GM12878 (cell line): ENCODE measurements at regions not wholly inside any gene's neighbourhood (a gene's known extent, or its start where the extent isn't known, plus 50 kb on each side); places are given as distances from the start of the nearest gene placed in this dataset.
"Not testable (repeated sequence)": the region's sequence is repeated elsewhere in the genome, so short reads cannot be mapped to it uniquely, and the experiment has no call there.

Experiments
- ATAC-seq: fragments of 200-7000 bp; cut with Tn5 transposase; 3 replicates; pipeline ENCODE4 v1.9.1; 2020; ENCODE audit warnings: mild to moderate bottlenecking, moderate library complexity
- BruUV-seq: library from RNA; stranded (reverse); fragments of 400-500 nt; replicated peaks from 2 replicates; lab custom pipeline; 2021; lab: Mats Ljungman, UMichigan
- CTCF ChIA-PET: fragments of 300-600 bp; sonication (Branson Sonifier 250); formaldehyde crosslinking; extraction: SDS; loops from one replicate; lab custom pipeline; 2021; ENCODE audit warnings: inconsistent platforms; lab: Yijun Ruan, JAX
- POLR2A ChIA-PET: fragments of 350-600 bp; formaldehyde crosslinking; extraction: SDS; loops from one replicate; lab custom pipeline; 2021; ENCODE audit warnings: inconsistent platforms; lab: Charles Lee
- RAD21 ChIA-PET: fragments of 300-600 bp; sonication (Branson Sonifier 250); formaldehyde crosslinking; loops from one replicate; lab custom pipeline; 2023; ENCODE audit warnings: antibody characterized with exemption; ENCODE audit not compliant: unreplicated experiment; lab: Charles Lee
- SMC1A ChIA-PET: fragments of 300-600 bp; sonication (Branson Sonifier 250); formaldehyde crosslinking; loops from one replicate; lab custom pipeline; 2023; ENCODE audit not compliant: unreplicated experiment, uncharacterized antibody; lab: Charles Lee
- DNase-seq: peaks from one replicate; pipeline ENCODE4 v3.0.0-alpha.2; 2011; ENCODE audit warnings: low read depth, low spot score
- FAIRE-seq: peaks from 3 replicates; lab custom pipeline; 2011; peaks lifted over from hg19 to GRCh38; lab: Jason Lieb, UNC
- H2AFZ ChIP-seq: 2 replicates; pipeline ENCODE4 v1.6.0; 2011; ENCODE audit warnings: low read depth, low read length, control low read depth; ENCODE audit not compliant: control insufficient read depth
- H3K27ac ChIP-seq: 2 replicates; pipeline ENCODE4 v1.5.1; 2011; ENCODE audit warnings: control low read depth; ENCODE audit not compliant: control insufficient read depth, insufficient read depth
- H3K27me3 ChIP-seq, 2 experiments: replicated peaks in 1 of 2; 2 replicates each; pipeline versions ENCODE4 v1.6.0 to v1.6.1; 2011; ENCODE audit warnings: low read length in 1 of 2; ENCODE audit not compliant: control insufficient read depth in 2 of 2, insufficient read depth in 2 of 2
- H3K36me3 ChIP-seq, 2 experiments: 2 replicates each; pipeline ENCODE4 v1.5.1; 2011; ENCODE audit warnings: low read length in 1 of 2; ENCODE audit not compliant: control insufficient read depth in 2 of 2, insufficient read depth in 2 of 2
- H3K4me1 ChIP-seq: 2 replicates; pipeline ENCODE4 v1.6.1; 2011; ENCODE audit warnings: mild to moderate bottlenecking, low read length, moderate library complexity, mixed read lengths; ENCODE audit not compliant: control insufficient read depth, insufficient read depth
- H3K4me2 ChIP-seq: 2 replicates; pipeline ENCODE4 v1.6.0; 2011; ENCODE audit warnings: control low read depth; ENCODE audit not compliant: control insufficient read depth, insufficient read depth
- H3K4me3 ChIP-seq: fragments of 200-600 bp; sonication (generic); 2 replicates; pipeline ENCODE4 v1.5.1; 2016
- H3K79me2 ChIP-seq: 2 replicates; pipeline ENCODE4 v1.6.0; 2011; ENCODE audit warnings: low read length; ENCODE audit not compliant: control insufficient read depth, insufficient read depth
- H3K9ac ChIP-seq: 2 replicates; pipeline ENCODE4 v1.8.0; 2011; ENCODE audit warnings: low read length, control low read depth, mixed read lengths; ENCODE audit not compliant: control insufficient read depth, insufficient read depth
- H3K9me3 ChIP-seq: replicated peaks from 3 replicates; pipeline ENCODE4 v1.5.1; 2011; ENCODE audit warnings: mild to moderate bottlenecking, low read length; ENCODE audit not compliant: control insufficient read depth, insufficient read depth
- H4K20me1 ChIP-seq: 2 replicates; pipeline ENCODE4 v1.6.0; 2011; ENCODE audit not compliant: control insufficient read depth, insufficient read depth
- CEBPB ChIP-seq, 2 experiments: fragments of 150-350 bp in 1 of 2; IDR thresholded peaks; 2 replicates each; pipeline ENCODE4 v1.6.1; 2012 to 2014; ENCODE audit warnings: low read depth in 2 of 2, low read length in 2 of 2, borderline replicate concordance in 1 of 2, inconsistent platforms in 1 of 2
- CTCF ChIP-seq, 3 experiments: IDR thresholded peaks in 2 of 3; conservative IDR thresholded peaks in 1 of 3; 2 replicates each; pipeline ENCODE4 v1.5.1; 2011; ENCODE audit warnings: low read depth in 3 of 3, low read length in 3 of 3, mild to moderate bottlenecking in 3 of 3, control low read depth in 2 of 3, moderate library complexity in 2 of 3, inconsistent platforms in 1 of 3, mixed read lengths in 1 of 3; ENCODE audit not compliant: control insufficient read depth in 2 of 3, insufficient read depth in 1 of 3; ENCODE audit errors: extremely low read depth in 1 of 3
- EP300 ChIP-seq, 2 experiments: fragments of 150-350 bp in 1 of 2; IDR thresholded peaks; 2 replicates each; pipeline ENCODE4 v1.6.1; 2011 to 2012; ENCODE audit warnings: low read depth in 2 of 2, low read length in 2 of 2, borderline replicate concordance in 1 of 2, improper control_type of control experiment in 1 of 2, inconsistent platforms in 1 of 2; ENCODE audit not compliant: control insufficient read depth in 1 of 2
- NFIC ChIP-seq: IDR thresholded peaks from 2 replicates; pipeline ENCODE4 v1.6.1; 2012; ENCODE audit warnings: low read depth, mild to moderate bottlenecking, inconsistent platforms, low read length, moderate library complexity
- NRF1 ChIP-seq: conservative IDR thresholded peaks from 2 replicates; pipeline ENCODE4 v1.6.1; 2011; ENCODE audit warnings: mild to moderate bottlenecking, low read depth, low read length, improper control_type of control experiment
- PKNOX1 ChIP-seq: fragments of 450-650 bp; IDR thresholded peaks from 2 replicates; pipeline ENCODE4 v1.6.1; 2016; ENCODE audit warnings: mild to moderate bottlenecking
- SP1 ChIP-seq: IDR thresholded peaks from one replicate; pipeline ENCODE4 v1.6.1; 2011; ENCODE audit warnings: low read depth, low read length
- SRF ChIP-seq, 2 experiments: IDR thresholded peaks; 2 replicates each; pipeline ENCODE4 v1.6.1; 2011; ENCODE audit warnings: low read depth in 2 of 2, low read length in 2 of 2, mild to moderate bottlenecking in 1 of 2, moderate library complexity in 1 of 2
- SUPT20H ChIP-seq: IDR thresholded peaks from 2 replicates; pipeline ENCODE4 v1.6.1; 2011; ENCODE audit warnings: low read depth, mild to moderate bottlenecking, low read length, moderate library complexity, borderline replicate concordance; ENCODE audit not compliant: control insufficient read depth
- ZNF384 ChIP-seq: IDR thresholded peaks from 2 replicates; pipeline ENCODE4 v1.6.1; 2012; ENCODE audit warnings: low read depth, mild to moderate bottlenecking, low read length, improper control_type of control experiment, borderline replicate concordance
- WGBS: methylation state at CpG from one replicate; pipeline ENCODE4 v1.1.6; 2016; ENCODE audit warnings: low lambda C conversion rate; ENCODE audit not compliant: insufficient replicate concordance, insufficient coverage; ENCODE audit errors: missing lambda C conversion rate; 5-methylcytosine and 5-hydroxymethylcytosine counted together
- in situ Hi-C: fragments of 300-500 bp; cut with MboI; formaldehyde crosslinking; loops from 9 replicates; pipeline ENCODE4 v1.14.3; 2018; ENCODE audit warnings: mixed read lengths
- intact Hi-C: fragments of 100-400 bp; cut with micrococcal nuclease; formaldehyde crosslinking; loops from one replicate; pipeline ENCODE4 v1.14.2; 2022; ENCODE audit not compliant: unreplicated experiment

- H3K27me3 ChIP-seq, H3K36me3 ChIP-seq, DNase-seq, SMC1A ChIA-PET, H3K4me1 ChIP-seq, ATAC-seq, H3K4me3 ChIP-seq, FAIRE-seq, H3K9me3 ChIP-seq, H3K27ac ChIP-seq, POLR2A ChIA-PET, H3K79me2 ChIP-seq, H2AFZ ChIP-seq, H3K9ac ChIP-seq, intact Hi-C loops, H3K4me2 ChIP-seq, RAD21 ChIA-PET, H4K20me1 ChIP-seq, BruUV-seq: not testable (repeated sequence)
- WGBS = 25% methylated on average over 7 of the region's 7 CpGs
- CTCF ChIA-PET = interaction anchor here (1.2 kb wide), 1 partner anchor 317 kb away, joined by 3 read pairs; no protein-coding TSS in a partner anchor
- in situ Hi-C loops = loop anchor here (25.0 kb wide), 1 partner anchor 582 kb away; no protein-coding TSS in a partner anchor
Measured at GRCh38 chr4:72704925-72705640, 136.1 kb upstream of the ADAMTS3 start.

GRCh38 chr4:72702948-72703347, 133.9 kb upstream of the ADAMTS3 start:
- 18% methylated on average over 3 of the region's 3 CpGs for WGBS
- FAIRE-seq = no peak
- no peak overlapping the region for H2AFZ ChIP-seq
- H4K20me1 ChIP-seq = no peaks in the 10 kb centered on the region
- no peak overlapping the region for H3K4me2 ChIP-seq
- no peaks in the 10 kb centered on the region for H3K79me2 ChIP-seq
- no peak for ATAC-seq
- no peaks in the 10 kb centered on the region for H3K9me3 ChIP-seq
- in situ Hi-C loops (loop anchor here (25.0 kb wide), 1 partner anchor 584 kb away; no protein-coding TSS in a partner anchor), intact Hi-C loops (loop anchor here (1.0 kb wide), 1 partner anchor 316 kb away; no protein-coding TSS in a partner anchor)
- no peak overlapping the region for H3K27ac ChIP-seq
- H3K9ac ChIP-seq = no peak overlapping the region
- POLR2A ChIA-PET = no interaction called here
- no peak overlapping the region for H3K4me3 ChIP-seq
- DNase-seq = no peak
- RAD21 ChIA-PET = no interaction called here
- CTCF ChIA-PET = interaction anchor here (1.2 to 1.9 kb wide), 5 partner anchors 312 to 319 kb away, joined by 3 to 9 read pairs (median 6); no protein-coding TSS in a partner anchor
- no peaks in the 10 kb centered on the region for H3K4me1 ChIP-seq
- H3K36me3 ChIP-seq = no peaks in the 10 kb centered on the region
- no peaks in the 10 kb centered on the region for H3K27me3 ChIP-seq
- SMC1A ChIA-PET = interaction anchor here (0.7 to 1.2 kb wide), 7 partner anchors 175 to 383 kb away, joined by 3 to 4 read pairs (median 4); no protein-coding TSS in a partner anchor
- BruUV-seq = no TSS peak
- TF ChIP-seq ZNF384 (no peak), CTCF (IDR thresholded peaks at IDR 0.05 in 2 of 3, conservative IDR thresholded peaks at IDR 0.05 in 1 of 3; ENCODE audit: control insufficient read depth in 2 of 3, extremely low read depth in 1 of 3, insufficient read depth in 1 of 3, low read depth in 3 of 3, low read length in 3 of 3) (no peak), SUPT20H (no peak), SP1 (no peak), CEBPB (IDR thresholded peaks at IDR 0.05; ENCODE audit: borderline replicate concordance in 1 of 2, low read depth in 2 of 2, low read length in 2 of 2) (no peak), EP300 (IDR thresholded peaks at IDR 0.05; ENCODE audit: borderline replicate concordance in 1 of 2, control insufficient read depth in 1 of 2, low read depth in 2 of 2, low read length in 2 of 2) (no peak), NRF1 (no peak), PKNOX1 (no peak), SRF (IDR thresholded peaks at IDR 0.05; ENCODE audit: low read depth in 2 of 2, low read length in 2 of 2) (no peak), NFIC (no peak)
